ENCODE measurements at regions not wholly inside any gene's neighbourhood (a gene's known extent, or its start where the extent isn't known, plus 50 kb on each side); places are given as distances from the start of the nearest gene placed in this dataset.

DNA sequence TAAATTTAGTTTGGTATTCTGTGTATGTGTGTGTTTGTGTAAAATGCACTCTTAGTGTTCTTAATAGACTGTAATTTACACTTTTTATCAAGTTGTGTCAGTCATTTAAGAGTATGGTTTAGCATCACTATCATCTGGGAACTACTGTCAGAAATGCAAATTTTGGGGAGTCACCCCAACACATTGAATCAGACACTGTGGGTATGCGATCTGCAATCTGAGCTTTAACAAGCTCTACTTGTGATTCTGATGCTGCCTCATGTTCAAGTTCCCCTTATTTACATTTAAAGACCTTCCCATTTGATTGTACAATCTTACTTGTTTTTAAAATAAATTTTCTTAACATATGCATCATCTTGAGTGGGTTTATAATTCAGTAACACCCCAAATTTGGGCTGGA is 218.1 kb upstream of the FOXP2 start (continued):
- no peak for TF ChIP-seq DZIP1 (CRISPR knock-in tag; IDR thresholded peaks at IDR 0.05)
- TF ChIP-seq NFIC (IDR thresholded peaks at IDR 0.05; ENCODE audit: low read length) = no peak
- no peak for TF ChIP-seq HDAC1 (CRISPR knock-in tag; IDR thresholded peaks at IDR 0.05)

DNA sequence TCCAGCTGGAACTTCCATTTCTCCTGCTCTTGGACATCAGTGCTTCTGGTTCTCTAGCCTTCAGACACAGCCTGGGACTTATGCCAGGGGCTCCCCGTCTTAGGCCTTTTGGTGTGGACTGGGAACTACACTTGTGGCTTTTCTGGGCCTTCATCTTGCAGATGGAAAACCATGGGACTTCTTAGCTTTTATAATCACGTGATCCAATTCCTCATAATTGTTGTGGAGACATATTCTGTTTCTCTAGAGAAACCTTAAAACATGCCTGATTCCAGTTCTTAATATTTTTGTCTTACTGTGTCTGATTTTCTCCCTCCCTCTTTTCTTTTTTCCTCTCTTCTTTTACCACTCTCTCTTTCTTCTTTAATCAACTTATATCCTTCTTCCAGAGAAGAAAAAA is 224.2 kb upstream of the FOXP2 start:
- Histone ChIP-seq H3K79me2 (ENCODE audit: insufficient read depth, low read length) (no peaks in the 10 kb centered on the region), H3K9ac (ENCODE audit: insufficient read depth, low read depth, low read length) (no peak overlapping the region), H3K4me2 (ENCODE audit: low read depth, low read length) (no peak overlapping the region), H3K27me3 (ENCODE audit: control insufficient read depth in 1 of 2, insufficient read depth in 2 of 2, low read length in 2 of 2) (no peaks in the 10 kb centered on the region), H2AFZ (ENCODE audit: low read length) (no peak overlapping the region), H3K4me1 (ENCODE audit: insufficient read depth, low read length) (no peaks in the 10 kb centered on the region), H3K27ac (ENCODE audit: extremely low read length, insufficient read depth, low read length) (no peak overlapping the region), H3K4me3 (replicated peaks in 1 of 3; ENCODE audit: insufficient read depth in 1 of 3, low read depth in 2 of 3, low read length in 3 of 3) (no peak overlapping the region), H3K36me3 (replicated peaks in 1 of 2; ENCODE audit: control insufficient read depth in 1 of 2, insufficient read depth in 2 of 2, low read length in 2 of 2) (no peaks in the 10 kb centered on the region), H4K20me1 (ENCODE audit: insufficient read depth, low read length) (no peaks in the 10 kb centered on the region), H3K9me3 (ENCODE audit: low read length) (no peaks in the 10 kb centered on the region)
- ATAC-seq = no peak
- intact Hi-C loops (cut with micrococcal nuclease; ENCODE audit: unreplicated experiment) (no loop called here), in situ Hi-C loops (cut with HindIII; ENCODE audit: extremely low pct_ligation_motif_present, low pct_unique_long_range_greater_than_20kb) (no loop called here)
- no peak for DNase-seq (ENCODE audit: low spot score)
- POLR2A ChIA-PET = no interaction called here
- FAIRE-seq = no peak
- CTCF ChIA-PET (ENCODE audit: low intra/inter-chr PET ratio, low total read pairs) = no interaction called here
- 0% methylated on average over 2 of the region's 2 CpGs for WGBS (ENCODE audit: low lambda C conversion rate)
- no TSS peak for BruUV-seq (replicated peaks)
- no peak for TF ChIP-seq CHCHD3 (CRISPR knock-in tag; IDR thresholded peaks at IDR 0.05)
- peak; percentile 76 for TF ChIP-seq RAD51 (IDR thresholded peaks at IDR 0.05; ENCODE audit: borderline replicate concordance)
